Stimulated activated CD4-positive, alpha-beta T cell treated with anti-CD3 and anti-CD28 coated beads, Interleukin-12 subunit alpha, Interleukin-12 subunit beta, amount 100 ng/mL, for 24 hours (primary cell): ENCODE measurements at regions not wholly inside any gene's neighbourhood (a gene's known extent, or its start where the extent isn't known, plus 50 kb on each side); places are given as distances from the start of the nearest gene placed in this dataset.
"Not testable (repeated sequence)": the region's sequence is repeated elsewhere in the genome, so short reads cannot be mapped to it uniquely, and the experiment has no call there.

Source experiments
- DNase-seq, 2 experiments: peaks; one replicate each; pipeline ENCODE4 v3.0.0-alpha.2; 2020; ENCODE audit warnings: low read depth in 2 of 2

GRCh38 chr14:100419856-100420255, 96.7 kb downstream of the SLC25A47 start:
- no peak for DNase-seq

- no peak for DNase-seq
Measured at GRCh38 chr14:100421756-100422470, 98.8 kb downstream of the SLC25A47 start.

GRCh38 chr14:100422556-100423316, 99.6 kb downstream of the SLC25A47 start:
- no peak for DNase-seq

GRCh38 chr14:100423317-100424010, 100.3 kb downstream of the SLC25A47 start:
- no peak for DNase-seq

- DNase-seq, result no peak
Measured at GRCh38 chr14:100424504-100425428, 101.6 kb downstream of the SLC25A47 start.

GRCh38 chr14:100425429-100425827, 102.3 kb downstream of the SLC25A47 start:
- no peak for DNase-seq

GRCh38 chr14:100426314-100426713, 103.2 kb downstream of the SLC25A47 start:
- no peak for DNase-seq

- no peak for DNase-seq
Measured at GRCh38 chr14:100427166-100427565, 104.0 kb downstream of the SLC25A47 start.

- no peak for DNase-seq
Measured at GRCh38 chr14:100428727-100429126, 105.6 kb downstream of the SLC25A47 start.

- DNase-seq, result no peak
Measured at GRCh38 chr14:100429537-100429936, 106.4 kb downstream of the SLC25A47 start.

GRCh38 chr14:100430571-100430970, 107.4 kb downstream of the SLC25A47 start:
- no peak for DNase-seq

GRCh38 chr14:100431461-100431860, 108.3 kb downstream of the SLC25A47 start:
- not testable (repeated sequence) for DNase-seq

- no peak for DNase-seq
Measured at GRCh38 chr14:100432652-100433427, 109.7 kb downstream of the SLC25A47 start.

- no peak for DNase-seq
Measured at GRCh38 chr14:100433428-100433814, 110.3 kb downstream of the SLC25A47 start.

- DNase-seq, result no peak
Measured at GRCh38 chr14:100434033-100434601, 111.0 kb downstream of the SLC25A47 start.

GRCh38 chr14:100434911-100435438, 111.8 kb downstream of the SLC25A47 start:
- DNase-seq, result no peak

GRCh38 chr14:100435459-100435858, 112.3 kb downstream of the SLC25A47 start:
- DNase-seq, result no peak

GRCh38 chr14:100436745-100437406, 113.7 kb downstream of the SLC25A47 start:
- no peak for DNase-seq

GRCh38 chr14:100438271-100438670, 115.1 kb downstream of the SLC25A47 start:
- DNase-seq, result no peak
